Loucy (cell line): ENCODE measurements at regions not wholly inside any gene's neighbourhood (a gene's known extent, or its start where the extent isn't known, plus 50 kb on each side); places are given as distances from the start of the nearest gene placed in this dataset.

Experiments
- CTCF ChIP-seq: fragments of 200-600 bp; sonication (generic); conservative IDR thresholded peaks from 2 replicates; pipeline ENCODE4 v1.5.1; 2014; ENCODE audit warnings: mild to moderate bottlenecking, antibody characterized with exemption, low read length
- EZH2phosphoT487 ChIP-seq: fragments of 200-600 bp; IDR thresholded peaks from 2 replicates; pipeline ENCODE4 v1.6.1; 2018; ENCODE audit warnings: antibody characterized with exemption, mild to moderate bottlenecking, moderate library complexity, borderline replicate concordance

GRCh38 chr13:75931116-75931515 is 295.0 kb downstream of the LMO7 start:
- TF ChIP-seq CTCF, result no peak
- TF ChIP-seq EZH2phosphoT487, result no peak
